A549 (cell line): ENCODE measurements at regions not wholly inside any gene's neighbourhood (a gene's known extent, or its start where the extent isn't known, plus 50 kb on each side); places are given as distances from the start of the nearest gene placed in this dataset.

Experiments
- ATAC-seq, 2 experiments: fragments of 200-7000 bp in 1 of 2; fragments of >200 bp in 1 of 2; cut with Nextera tagmentation in 1 of 2; cut with Tn5 transposase in 1 of 2; 3 replicates each; pipeline versions ENCODE4 v1.8.0 to v1.9.1; 2018 to 2020; ENCODE audit warnings: mild to moderate bottlenecking in 1 of 2, moderate library complexity in 1 of 2
- CTCF ChIA-PET: fragments of 300-600 bp; sonication (Branson Sonifier 250); formaldehyde crosslinking; extraction: SDS; loops from one replicate; lab custom pipeline; 2021; ENCODE audit warnings: antibody characterized with exemption, inconsistent platforms; lab: Yijun Ruan, JAX
- POLR2A ChIA-PET: fragments of 350-600 bp; formaldehyde crosslinking; extraction: SDS; loops from one replicate; lab custom pipeline; 2021; ENCODE audit warnings: antibody characterized with exemption, inconsistent platforms; lab: Yijun Ruan, JAX
- DNase-seq, 2 experiments: peaks; one replicate each; pipeline versions ENCODE4 v3.0.0 to v3.0.0-alpha.2; 2011 to 2016; ENCODE audit warnings: low read depth in 1 of 2, low spot score in 1 of 2
- FAIRE-seq: peaks from 2 replicates; lab custom pipeline; 2011; peaks lifted over from hg19 to GRCh38; lab: Jason Lieb, UNC
- H3K27ac ChIP-seq, 2 experiments: fragments of >200 bp; sonication (Bioruptor Twin); formaldehyde crosslinking; 3 replicates each; pipeline ENCODE4 v1.5.1; 2016 to 2017
- H3K4me1 ChIP-seq: fragments of >200 bp; sonication (Bioruptor Twin); formaldehyde crosslinking; 3 replicates; pipeline ENCODE4 v1.6.1; 2016
- H3K4me2 ChIP-seq: fragments of >200 bp; sonication (Bioruptor Twin); formaldehyde crosslinking; 3 replicates; pipeline ENCODE4 v1.6.1; 2016
- H3K4me3 ChIP-seq: fragments of >200 bp; sonication (Bioruptor Twin); formaldehyde crosslinking; 3 replicates; pipeline ENCODE4 v1.5.1; 2016
- H3K9me3 ChIP-seq: fragments of >200 bp; sonication (Bioruptor Twin); formaldehyde crosslinking; 3 replicates; pipeline ENCODE4 v1.6.1; 2016
- BHLHE40 ChIP-seq: IDR thresholded peaks from 2 replicates; pipeline ENCODE4 v1.6.1; 2012; ENCODE audit warnings: low read depth, low read length, inconsistent platforms
- CBX2 ChIP-seq: fragments of 200-600 bp; sonication (generic); IDR thresholded peaks from 2 replicates; pipeline ENCODE4 v1.6.1; 2016; ENCODE audit warnings: low read depth, mild to moderate bottlenecking, borderline replicate concordance
- CEBPB ChIP-seq, 2 experiments: fragments of >200 bp in 1 of 2; sonication (Bioruptor Twin) in 1 of 2; formaldehyde crosslinking in 1 of 2; IDR thresholded peaks; 2 replicates each; pipeline ENCODE4 v1.6.1; 2012 to 2016
- CHD2 ChIP-seq: fragments of 150-350 bp; IDR thresholded peaks from 2 replicates; pipeline ENCODE4 v1.6.1; 2014; ENCODE audit warnings: low read length; ENCODE audit not compliant: partially characterized antibody
- EHF ChIP-seq: fragments of 250-450 bp; sonication (Bioruptor Pico); IDR thresholded peaks from 2 replicates; pipeline ENCODE4 v1.5.0; 2020; ENCODE audit warnings: mild to moderate bottlenecking
- ESRRA ChIP-seq: fragments of 150-350 bp; IDR thresholded peaks from 2 replicates; pipeline ENCODE4 v1.6.1; 2014; ENCODE audit warnings: mild to moderate bottlenecking, low read length, borderline replicate concordance
- HOXB13 ChIP-seq: fragments of 250-450 bp; sonication (Bioruptor Pico); IDR thresholded peaks from 2 replicates; pipeline ENCODE4 v1.5.0; 2020; ENCODE audit warnings: low read depth, mild to moderate bottlenecking, moderate library complexity
- JUN ChIP-seq, 2 experiments: fragments of >200 bp; sonication (Bioruptor Twin); formaldehyde crosslinking; IDR thresholded peaks; 2 replicates in 1 of 2; 3 replicates in 1 of 2; pipeline ENCODE4 v1.6.1; 2016 to 2017
- KDM1A ChIP-seq: fragments of 200-600 bp; sonication (generic); IDR thresholded peaks from 2 replicates; pipeline ENCODE4 v1.6.1; 2016; ENCODE audit warnings: low read depth, mild to moderate bottlenecking
- MAFK ChIP-seq: fragments of 450-650 bp; IDR thresholded peaks from 2 replicates; pipeline ENCODE4 v1.6.1; 2014; ENCODE audit not compliant: partially characterized antibody
- MYC ChIP-seq: IDR thresholded peaks from 2 replicates; pipeline ENCODE4 v1.6.1; 2012; ENCODE audit warnings: mild to moderate bottlenecking, inconsistent platforms, low read length, improper control_type of control experiment, borderline replicate concordance
- NR3C1 ChIP-seq: fragments of >200 bp; sonication (Bioruptor Twin); formaldehyde crosslinking; IDR thresholded peaks from 3 replicates; pipeline ENCODE4 v1.6.1; 2017
- POLR2AphosphoS2 ChIP-seq: conservative IDR thresholded peaks from 2 replicates; pipeline ENCODE4 v1.6.1; 2012; ENCODE audit warnings: low read length, improper control_type of control experiment, inconsistent platforms
- RARB ChIP-seq: fragments of 250-450 bp; sonication (Bioruptor Pico); IDR thresholded peaks from 2 replicates; pipeline ENCODE4 v1.8.0; 2021; ENCODE audit warnings: mild to moderate bottlenecking, moderate library complexity
- TFCP2L1 ChIP-seq: fragments of 250-450 bp; sonication (Bioruptor Pico); IDR thresholded peaks from 2 replicates; pipeline ENCODE4 v1.5.0; 2021; ENCODE audit warnings: mild to moderate bottlenecking
- TP53 ChIP-seq: fragments of 250-450 bp; sonication (Bioruptor Pico); IDR thresholded peaks from 2 replicates; pipeline ENCODE4 v1.5.0; 2021; ENCODE audit warnings: mild to moderate bottlenecking, moderate library complexity
- ZC3H11A ChIP-seq: fragments of 450-650 bp; IDR thresholded peaks from 2 replicates; pipeline ENCODE4 v1.6.1; 2014; ENCODE audit warnings: antibody characterized with exemption, mild to moderate bottlenecking
- ZFP36 ChIP-seq: fragments of 450-650 bp; IDR thresholded peaks from 2 replicates; pipeline ENCODE4 v1.6.1; 2014; ENCODE audit warnings: borderline replicate concordance; ENCODE audit not compliant: partially characterized antibody
- ZNF302 ChIP-seq: fragments of 250-450 bp; sonication (Bioruptor Pico); IDR thresholded peaks from 2 replicates; pipeline ENCODE4 v1.9.0; 2021; ENCODE audit warnings: inconsistent platforms, mild to moderate bottlenecking, moderate library complexity
- ZSCAN20 ChIP-seq: fragments of 250-450 bp; sonication (Bioruptor Pico); IDR thresholded peaks from 2 replicates; pipeline ENCODE4 v1.8.0; 2022; ENCODE audit warnings: mild to moderate bottlenecking, moderate library complexity
- WGBS: methylation state at CpG from one replicate; pipeline ENCODE4 v1.1.6; 2017; ENCODE audit errors: missing lambda C conversion rate; 5-methylcytosine and 5-hydroxymethylcytosine counted together
- TF ChIP-seq, protein P1 (sequence below): fragments of 150-350 bp; IDR thresholded peaks from 2 replicates; pipeline ENCODE4 v1.6.1; 2014; ENCODE audit warnings: low read depth, mild to moderate bottlenecking, low read length
- TF ChIP-seq, protein P2 (sequence below): fragments of >200 bp; sonication (Bioruptor Twin); formaldehyde crosslinking; IDR thresholded peaks from 3 replicates; pipeline ENCODE4 v1.6.1; 2016
- TF ChIP-seq, protein P3 (sequence below): fragments of 200-600 bp; sonication (generic); IDR thresholded peaks from 2 replicates; pipeline ENCODE4 v1.6.1; 2016; ENCODE audit warnings: antibody characterized with exemption, mild to moderate bottlenecking, moderate library complexity

DNA sequence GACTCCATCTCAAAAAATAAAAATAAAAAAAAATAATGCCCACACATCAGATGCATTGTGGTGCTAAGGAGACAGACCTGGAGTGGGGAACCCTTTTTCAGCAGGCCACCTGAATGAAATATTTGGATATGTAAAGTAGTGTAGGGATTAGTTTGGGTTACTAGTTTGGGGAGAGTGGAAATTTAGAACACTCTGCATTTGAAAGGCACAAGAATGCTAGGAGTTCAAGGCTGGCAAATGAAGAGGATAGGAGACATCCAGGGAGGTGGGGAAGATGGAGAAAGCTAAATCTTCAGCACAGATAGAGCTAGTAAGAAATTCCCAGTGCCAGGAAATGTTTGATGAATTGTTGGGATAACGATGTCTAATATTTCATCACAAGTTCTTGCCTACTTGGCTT lies 298.3 kb upstream of the ERCC4 start:
- POLR2A ChIA-PET = no interaction called here
- Histone ChIP-seq H3K4me2 (no peak overlapping the region), H3K4me1 (no peaks in the 10 kb centered on the region), H3K27ac (no peak overlapping the region), H3K4me3 (no peak overlapping the region), H3K9me3 (no peaks in the 10 kb centered on the region)
- CTCF ChIA-PET = no interaction called here
- WGBS = 3% methylated on average over 1 of the region's 1 CpG
- ATAC-seq (no peak), FAIRE-seq (no peak), DNase-seq (no peak)
- TF ChIP-seq CHD2 = no peak
- no peak for TF ChIP-seq ZNF302 (CRISPR knock-in tag)
- no peak for TF ChIP-seq POLR2AphosphoS2
- TF ChIP-seq KDM1A = no peak
- no peak for TF ChIP-seq ZC3H11A
- no peak for TF ChIP-seq RARB (CRISPR knock-in tag)
- no peak for TF ChIP-seq MAFK
- TF ChIP-seq BHLHE40 = no peak
- no peak for TF ChIP-seq ZSCAN20 (CRISPR knock-in tag)
- no peak for TF ChIP-seq ESRRA
- no peak for TF ChIP-seq JUN (IDR thresholded peaks at IDR 0.05)
- TF ChIP-seq MYC = no peak
- TF ChIP-seq, protein P1, sequence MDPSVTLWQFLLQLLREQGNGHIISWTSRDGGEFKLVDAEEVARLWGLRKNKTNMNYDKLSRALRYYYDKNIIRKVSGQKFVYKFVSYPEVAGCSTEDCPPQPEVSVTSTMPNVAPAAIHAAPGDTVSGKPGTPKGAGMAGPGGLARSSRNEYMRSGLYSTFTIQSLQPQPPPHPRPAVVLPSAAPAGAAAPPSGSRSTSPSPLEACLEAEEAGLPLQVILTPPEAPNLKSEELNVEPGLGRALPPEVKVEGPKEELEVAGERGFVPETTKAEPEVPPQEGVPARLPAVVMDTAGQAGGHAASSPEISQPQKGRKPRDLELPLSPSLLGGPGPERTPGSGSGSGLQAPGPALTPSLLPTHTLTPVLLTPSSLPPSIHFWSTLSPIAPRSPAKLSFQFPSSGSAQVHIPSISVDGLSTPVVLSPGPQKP = no peak

DNA sequence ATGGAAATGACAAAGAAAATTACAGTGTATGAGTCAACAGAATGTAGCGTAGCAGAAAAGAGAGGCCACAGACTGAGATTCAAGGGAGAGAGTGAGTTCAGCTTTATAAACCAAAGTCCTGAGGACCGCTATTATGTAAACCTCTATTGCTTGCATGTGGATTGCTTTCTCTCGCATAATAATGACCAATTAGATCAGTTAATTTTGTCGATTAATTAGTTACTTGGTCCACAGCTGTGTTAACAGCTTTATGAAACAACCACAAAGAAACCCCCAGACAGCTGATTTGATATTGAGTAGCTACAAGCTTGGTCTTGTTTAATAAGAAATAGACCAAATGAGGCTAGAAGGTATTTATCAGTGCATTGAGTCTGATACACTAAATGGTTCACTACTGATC lies 291.8 kb upstream of the ERCC4 start:
- DNase-seq (no peak), ATAC-seq (no peak), FAIRE-seq (no peak)
- CTCF ChIA-PET = no interaction called here
- Histone ChIP-seq H3K9me3 (no peaks in the 10 kb centered on the region), H3K4me2 (no peak overlapping the region), H3K27ac (no peak overlapping the region), H3K4me1 (no peaks in the 10 kb centered on the region), H3K4me3 (no peak overlapping the region)
- TF ChIP-seq, protein P2, sequence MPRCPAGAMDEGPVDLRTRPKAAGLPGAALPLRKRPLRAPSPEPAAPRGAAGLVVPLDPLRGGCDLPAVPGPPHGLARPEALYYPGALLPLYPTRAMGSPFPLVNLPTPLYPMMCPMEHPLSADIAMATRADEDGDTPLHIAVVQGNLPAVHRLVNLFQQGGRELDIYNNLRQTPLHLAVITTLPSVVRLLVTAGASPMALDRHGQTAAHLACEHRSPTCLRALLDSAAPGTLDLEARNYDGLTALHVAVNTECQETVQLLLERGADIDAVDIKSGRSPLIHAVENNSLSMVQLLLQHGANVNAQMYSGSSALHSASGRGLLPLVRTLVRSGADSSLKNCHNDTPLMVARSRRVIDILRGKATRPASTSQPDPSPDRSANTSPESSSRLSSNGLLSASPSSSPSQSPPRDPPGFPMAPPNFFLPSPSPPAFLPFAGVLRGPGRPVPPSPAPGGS = no peak
- TF ChIP-seq CEBPB (IDR thresholded peaks at IDR 0.05) (no peak), TFCP2L1 (CRISPR knock-in tag) (no peak), TP53 (no peak), NR3C1 (no peak), ZFP36 (no peak), HOXB13 (no peak), EHF (CRISPR knock-in tag) (no peak), CBX2 (no peak)
- TF ChIP-seq, protein P3, sequence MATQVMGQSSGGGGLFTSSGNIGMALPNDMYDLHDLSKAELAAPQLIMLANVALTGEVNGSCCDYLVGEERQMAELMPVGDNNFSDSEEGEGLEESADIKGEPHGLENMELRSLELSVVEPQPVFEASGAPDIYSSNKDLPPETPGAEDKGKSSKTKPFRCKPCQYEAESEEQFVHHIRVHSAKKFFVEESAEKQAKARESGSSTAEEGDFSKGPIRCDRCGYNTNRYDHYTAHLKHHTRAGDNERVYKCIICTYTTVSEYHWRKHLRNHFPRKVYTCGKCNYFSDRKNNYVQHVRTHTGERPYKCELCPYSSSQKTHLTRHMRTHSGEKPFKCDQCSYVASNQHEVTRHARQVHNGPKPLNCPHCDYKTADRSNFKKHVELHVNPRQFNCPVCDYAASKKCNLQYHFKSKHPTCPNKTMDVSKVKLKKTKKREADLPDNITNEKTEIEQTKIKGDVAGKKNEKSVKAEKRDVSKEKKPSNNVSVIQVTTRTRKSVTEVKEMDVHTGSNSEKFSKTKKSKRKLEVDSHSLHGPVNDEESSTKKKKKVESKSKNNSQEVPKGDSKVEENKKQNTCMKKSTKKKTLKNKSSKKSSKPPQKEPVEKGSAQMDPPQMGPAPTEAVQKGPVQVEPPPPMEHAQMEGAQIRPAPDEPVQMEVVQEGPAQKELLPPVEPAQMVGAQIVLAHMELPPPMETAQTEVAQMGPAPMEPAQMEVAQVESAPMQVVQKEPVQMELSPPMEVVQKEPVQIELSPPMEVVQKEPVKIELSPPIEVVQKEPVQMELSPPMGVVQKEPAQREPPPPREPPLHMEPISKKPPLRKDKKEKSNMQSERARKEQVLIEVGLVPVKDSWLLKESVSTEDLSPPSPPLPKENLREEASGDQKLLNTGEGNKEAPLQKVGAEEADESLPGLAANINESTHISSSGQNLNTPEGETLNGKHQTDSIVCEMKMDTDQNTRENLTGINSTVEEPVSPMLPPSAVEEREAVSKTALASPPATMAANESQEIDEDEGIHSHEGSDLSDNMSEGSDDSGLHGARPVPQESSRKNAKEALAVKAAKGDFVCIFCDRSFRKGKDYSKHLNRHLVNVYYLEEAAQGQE = no peak
- POLR2A ChIA-PET = no interaction called here
- WGBS = 47% methylated on average over 4 of the region's 4 CpGs
